GM06990 (cell line): ENCODE measurements at regions not wholly inside any gene's neighbourhood (a gene's known extent, or its start where the extent isn't known, plus 50 kb on each side); places are given as distances from the start of the nearest gene placed in this dataset.
"Not testable (repeated sequence)": the region's sequence is repeated elsewhere in the genome, so short reads cannot be mapped to it uniquely, and the experiment has no call there.

Experiments used
- DNase-seq: peaks from one replicate; pipeline ENCODE4 v3.0.0-alpha.2; 2011; ENCODE audit not compliant: insufficient read length; ENCODE audit errors: extremely low read depth
- H3K27me3 ChIP-seq: replicated peaks from 2 replicates; pipeline ENCODE4 v1.6.0; 2011; ENCODE audit warnings: low read length; ENCODE audit not compliant: control insufficient read depth, insufficient read depth
- H3K36me3 ChIP-seq: 2 replicates; pipeline ENCODE4 v1.5.1; 2011; ENCODE audit warnings: low read length; ENCODE audit not compliant: control insufficient read depth, insufficient read depth
- H3K4me3 ChIP-seq: replicated peaks from 2 replicates; pipeline ENCODE4 v1.5.1; 2011; ENCODE audit warnings: low read depth, mild to moderate bottlenecking, control low read depth, low read length
- TF ChIP-seq, protein P1 (sequence below): IDR thresholded peaks from 2 replicates; pipeline ENCODE4 v1.5.1; 2011; ENCODE audit warnings: low read length, control low read depth, mild to moderate bottlenecking, inconsistent platforms; ENCODE audit not compliant: insufficient read depth, poor library complexity, severe bottlenecking

GRCh38 chr3:177379045-177379444 is 181.8 kb upstream of the TBL1XR1 start:
- H3K27me3 ChIP-seq, result no peaks in the 10 kb centered on the region
- TF ChIP-seq, protein P1, sequence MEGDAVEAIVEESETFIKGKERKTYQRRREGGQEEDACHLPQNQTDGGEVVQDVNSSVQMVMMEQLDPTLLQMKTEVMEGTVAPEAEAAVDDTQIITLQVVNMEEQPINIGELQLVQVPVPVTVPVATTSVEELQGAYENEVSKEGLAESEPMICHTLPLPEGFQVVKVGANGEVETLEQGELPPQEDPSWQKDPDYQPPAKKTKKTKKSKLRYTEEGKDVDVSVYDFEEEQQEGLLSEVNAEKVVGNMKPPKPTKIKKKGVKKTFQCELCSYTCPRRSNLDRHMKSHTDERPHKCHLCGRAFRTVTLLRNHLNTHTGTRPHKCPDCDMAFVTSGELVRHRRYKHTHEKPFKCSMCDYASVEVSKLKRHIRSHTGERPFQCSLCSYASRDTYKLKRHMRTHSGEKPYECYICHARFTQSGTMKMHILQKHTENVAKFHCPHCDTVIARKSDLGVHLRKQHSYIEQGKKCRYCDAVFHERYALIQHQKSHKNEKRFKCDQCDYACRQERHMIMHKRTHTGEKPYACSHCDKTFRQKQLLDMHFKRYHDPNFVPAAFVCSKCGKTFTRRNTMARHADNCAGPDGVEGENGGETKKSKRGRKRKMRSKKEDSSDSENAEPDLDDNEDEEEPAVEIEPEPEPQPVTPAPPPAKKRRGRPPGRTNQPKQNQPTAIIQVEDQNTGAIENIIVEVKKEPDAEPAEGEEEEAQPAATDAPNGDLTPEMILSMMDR, result peak; percentile 40
- no peak for DNase-seq

GRCh38 chr3:177381070-177381469 is 183.8 kb upstream of the TBL1XR1 start:
- no peaks in the 10 kb centered on the region for H3K27me3 ChIP-seq
- H3K4me3 ChIP-seq, result no peak overlapping the region
- no peak for DNase-seq
- TF ChIP-seq, protein P1, result no peak
- no peaks in the 10 kb centered on the region for H3K36me3 ChIP-seq

More at GRCh38 chr3:177379045-177379444, 181.8 kb upstream of the TBL1XR1 start:
- Histone ChIP-seq H3K36me3 (no peaks in the 10 kb centered on the region), H3K4me3 (no peak overlapping the region)

- H3K27me3 ChIP-seq, result no peaks in the 10 kb centered on the region
- TF ChIP-seq, protein P1, result no peak
- H3K36me3 ChIP-seq, result no peaks in the 10 kb centered on the region
- no peak overlapping the region for H3K4me3 ChIP-seq
- no peak for DNase-seq
Measured at GRCh38 chr3:177382944-177383343, 185.7 kb upstream of the TBL1XR1 start.

GRCh38 chr3:177385186-177385585 is 187.9 kb upstream of the TBL1XR1 start:
- DNase-seq, result no peak
- H3K36me3 ChIP-seq, result no peaks in the 10 kb centered on the region
- no peak overlapping the region for H3K4me3 ChIP-seq
- TF ChIP-seq, protein P1, result no peak
- H3K27me3 ChIP-seq, result no peaks in the 10 kb centered on the region

DNA sequence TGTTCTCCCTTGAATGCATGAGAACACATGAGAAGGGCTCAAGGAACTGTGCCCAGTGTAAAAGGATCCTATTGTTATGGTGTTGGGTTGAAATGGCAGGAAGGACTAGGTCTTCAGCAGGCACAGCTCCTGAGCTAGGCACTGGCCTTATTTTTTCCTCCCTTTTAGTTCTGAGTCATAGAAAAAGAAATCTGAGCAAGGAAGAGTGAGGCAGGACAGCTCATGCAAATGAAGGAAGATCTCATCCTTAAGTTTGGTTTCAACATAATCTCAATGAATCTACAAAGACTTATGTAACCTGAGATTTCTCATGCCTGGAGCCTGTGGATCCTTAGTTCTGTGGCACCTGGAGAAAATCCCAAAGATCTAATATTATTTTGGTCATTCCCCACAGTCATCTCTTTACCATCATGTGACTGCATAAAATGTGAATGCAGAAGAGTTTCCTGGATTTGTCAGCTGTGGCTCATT is 188.6 kb upstream of the TBL1XR1 start:
- TF ChIP-seq, protein P1, result no peak
- Histone ChIP-seq H3K27me3 (no peaks in the 10 kb centered on the region), H3K36me3 (no peaks in the 10 kb centered on the region), H3K4me3 (no peak overlapping the region)
- DNase-seq, result no peak

DNA sequence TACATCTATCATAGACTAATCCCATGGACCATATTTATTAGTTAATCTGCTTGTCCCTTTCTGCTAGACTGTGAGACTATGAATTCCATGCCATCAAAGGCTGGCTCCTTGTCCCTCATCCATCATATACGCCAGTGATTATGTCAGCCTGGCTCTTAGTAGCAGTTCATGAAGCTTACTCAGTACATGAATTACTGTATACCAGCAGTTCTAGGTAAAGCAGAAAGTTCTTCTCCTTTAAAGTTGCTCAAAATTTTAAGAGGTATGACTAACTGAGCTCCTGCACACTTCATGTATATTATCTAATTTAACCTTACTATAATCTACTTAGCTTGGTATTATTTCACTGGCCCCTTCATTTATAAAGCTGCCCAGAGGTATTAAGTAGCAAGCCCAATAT is 190.9 kb upstream of the TBL1XR1 start:
- H3K4me3 ChIP-seq, result no peak overlapping the region
- H3K27me3 ChIP-seq, result no peaks in the 10 kb centered on the region
- H3K36me3 ChIP-seq, result no peaks in the 10 kb centered on the region
- TF ChIP-seq, protein P1, result no peak
- no peak for DNase-seq

DNA sequence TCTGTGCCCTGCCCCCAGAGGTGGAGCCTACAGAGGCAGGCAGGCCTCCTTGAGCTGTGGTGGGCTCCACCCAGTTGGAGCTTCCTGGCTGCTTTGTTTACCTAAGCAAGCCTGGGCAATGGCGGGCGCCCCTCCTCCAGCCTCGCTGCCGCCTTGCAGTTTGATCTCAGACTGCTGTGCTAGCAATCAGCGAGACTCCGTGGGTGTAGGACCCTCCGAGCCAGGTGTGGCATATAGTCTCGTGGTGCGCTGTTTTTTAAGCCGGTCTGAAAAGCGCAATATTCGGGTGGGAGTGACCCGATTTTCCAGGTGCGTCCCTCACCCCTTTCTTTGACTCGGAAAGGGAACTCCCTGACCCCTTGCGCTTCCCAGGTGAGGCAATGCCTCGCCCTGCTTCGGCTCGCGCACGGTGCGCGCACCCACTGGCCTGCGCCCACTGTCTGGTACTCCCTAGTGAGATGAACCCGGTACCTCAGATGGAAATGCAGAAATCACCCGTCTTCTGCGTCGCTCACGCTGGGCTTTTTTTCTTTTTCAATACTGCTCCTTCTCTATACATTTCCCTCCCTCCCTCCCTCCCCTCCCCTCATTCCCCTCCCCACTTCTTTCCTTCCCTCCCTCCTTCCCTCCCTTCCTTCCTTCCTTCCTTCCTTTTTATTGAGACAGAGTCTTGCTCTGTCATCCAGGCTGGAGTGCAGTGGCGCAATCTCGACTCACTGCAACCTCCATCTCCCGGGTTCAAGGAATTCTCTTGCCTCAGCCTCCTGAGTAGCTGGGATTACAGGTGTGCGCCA is 197.1 kb upstream of the TBL1XR1 start:
- DNase-seq, H3K4me3 ChIP-seq, H3K27me3 ChIP-seq, H3K36me3 ChIP-seq: not testable (repeated sequence)
